Mucosa of descending colon (tissue), 3 donors: ENCODE measurements at regions not wholly inside any gene's neighbourhood (a gene's known extent, or its start where the extent isn't known, plus 50 kb on each side); places are given as distances from the start of the nearest gene placed in this dataset.

ENCODE experiments used
- ATAC-seq: fragments of 200-7000 bp; cut with Tn5 transposase; one replicate; pipeline ENCODE4 v1.9.1; 2020; ENCODE audit warnings: mild to moderate bottlenecking, moderate library complexity
- DNase-seq, 3 donors: peaks; one replicate each; pipeline ENCODE4 v3.0.0-alpha.2; 2020
- H3K36me3 ChIP-seq: fragments of 200-600 bp; one replicate; pipeline ENCODE4 v1.8.0; 2021; ENCODE audit warnings: low read depth, mild to moderate bottlenecking
- H3K4me1 ChIP-seq: fragments of 200-600 bp; one replicate; pipeline ENCODE4 v1.8.0; 2021; ENCODE audit warnings: low read depth, mild to moderate bottlenecking
- H3K4me3 ChIP-seq: fragments of 200-600 bp; one replicate; pipeline ENCODE4 v1.8.0; 2021; ENCODE audit warnings: mild to moderate bottlenecking
- H3K9me3 ChIP-seq: fragments of 200-600 bp; one replicate; pipeline ENCODE4 v1.8.0; 2021; ENCODE audit warnings: mild to moderate bottlenecking
- intact Hi-C, 2 donors: fragments of 100-400 bp; cut with DNase I in 1 of 2; cut with micrococcal nuclease in 1 of 2; formaldehyde crosslinking; loops; one replicate each; pipeline versions ENCODE4 v1.11.0 to v1.11.1; 2022; cut with DNase I, micrococcal nuclease
- TF ChIP-seq, protein P1 (sequence below): fragments of 200-600 bp; IDR thresholded peaks from one replicate; pipeline ENCODE4 v1.8.0; 2022; ENCODE audit warnings: antibody characterized with exemption, mild to moderate bottlenecking
- donor health status: DM: no; HTN: no; CAD: no; lungs with moderate emphysema.
- donor health status: DM: no; HTN: no; CAD: no.
- donor health status: DM: no; HTN: yes; CAD: no.

DNA sequence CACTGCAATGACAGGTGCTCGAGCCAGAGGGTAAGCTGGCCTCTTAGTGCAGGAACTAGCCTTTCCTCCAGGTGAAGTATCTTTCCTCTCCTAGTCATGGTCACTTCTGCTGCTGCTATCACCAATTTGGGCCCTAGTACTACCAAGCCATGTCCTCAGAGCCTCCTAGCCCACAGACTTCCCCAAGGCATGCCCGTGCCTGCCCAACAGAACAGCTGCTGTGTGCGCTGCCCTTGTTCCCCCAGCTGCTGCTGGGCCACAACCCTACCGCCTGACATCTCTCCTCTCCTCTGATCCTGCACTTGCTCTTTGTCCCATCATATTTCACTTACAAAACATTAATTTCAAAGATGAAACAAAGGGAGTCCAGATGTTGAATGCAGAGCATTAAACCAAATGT is 168.5 kb upstream of the FREM2 start:
- Histone ChIP-seq H3K36me3 (no peaks in the 10 kb centered on the region), H3K9me3 (no peaks in the 10 kb centered on the region), H3K4me3 (no peak overlapping the region), H3K4me1 (no peaks in the 10 kb centered on the region)
- TF ChIP-seq, protein P1, sequence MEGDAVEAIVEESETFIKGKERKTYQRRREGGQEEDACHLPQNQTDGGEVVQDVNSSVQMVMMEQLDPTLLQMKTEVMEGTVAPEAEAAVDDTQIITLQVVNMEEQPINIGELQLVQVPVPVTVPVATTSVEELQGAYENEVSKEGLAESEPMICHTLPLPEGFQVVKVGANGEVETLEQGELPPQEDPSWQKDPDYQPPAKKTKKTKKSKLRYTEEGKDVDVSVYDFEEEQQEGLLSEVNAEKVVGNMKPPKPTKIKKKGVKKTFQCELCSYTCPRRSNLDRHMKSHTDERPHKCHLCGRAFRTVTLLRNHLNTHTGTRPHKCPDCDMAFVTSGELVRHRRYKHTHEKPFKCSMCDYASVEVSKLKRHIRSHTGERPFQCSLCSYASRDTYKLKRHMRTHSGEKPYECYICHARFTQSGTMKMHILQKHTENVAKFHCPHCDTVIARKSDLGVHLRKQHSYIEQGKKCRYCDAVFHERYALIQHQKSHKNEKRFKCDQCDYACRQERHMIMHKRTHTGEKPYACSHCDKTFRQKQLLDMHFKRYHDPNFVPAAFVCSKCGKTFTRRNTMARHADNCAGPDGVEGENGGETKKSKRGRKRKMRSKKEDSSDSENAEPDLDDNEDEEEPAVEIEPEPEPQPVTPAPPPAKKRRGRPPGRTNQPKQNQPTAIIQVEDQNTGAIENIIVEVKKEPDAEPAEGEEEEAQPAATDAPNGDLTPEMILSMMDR = no peak
- ATAC-seq (no peak), DNase-seq (no peak)
- intact Hi-C loops = no loop called here

DNA sequence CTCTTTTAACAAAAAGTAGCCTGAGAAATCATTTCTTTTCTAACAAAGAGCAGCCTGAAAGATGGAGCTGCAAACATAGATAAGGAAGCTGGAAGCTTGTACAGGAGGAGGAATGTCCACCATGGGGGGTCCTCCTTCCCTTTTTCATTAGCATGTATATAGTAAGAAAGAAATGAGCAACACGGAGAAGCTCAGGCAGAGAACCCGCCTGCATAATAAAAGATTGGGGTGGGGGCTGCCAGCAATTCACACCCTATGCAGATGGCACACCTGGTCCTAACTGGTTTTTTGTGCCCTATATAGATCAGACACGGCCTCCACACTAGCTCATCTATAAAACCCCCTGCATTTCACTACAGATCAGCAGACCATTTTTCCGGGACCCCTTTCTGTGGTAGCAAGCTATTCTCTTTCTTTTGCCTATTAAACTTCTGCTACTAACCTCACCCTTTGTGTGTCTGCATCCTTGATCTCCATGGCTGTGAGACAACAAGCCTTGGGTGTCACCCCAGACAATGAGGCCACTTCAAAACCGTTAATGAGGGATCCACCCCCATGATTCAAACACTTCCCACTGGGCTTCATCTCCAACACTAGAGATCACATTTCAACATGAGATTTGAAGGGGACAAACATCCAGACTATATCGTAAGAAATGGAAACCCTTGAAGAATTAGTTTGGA is 167.5 kb upstream of the FREM2 start:
- TF ChIP-seq, protein P1 = no peak
- ATAC-seq = no peak
- H3K36me3 ChIP-seq = no peaks in the 10 kb centered on the region
- no peaks in the 10 kb centered on the region for H3K4me1 ChIP-seq
- DNase-seq = no peak
- no peaks in the 10 kb centered on the region for H3K9me3 ChIP-seq
- intact Hi-C loops = no loop called here
- no peak overlapping the region for H3K4me3 ChIP-seq

DNA sequence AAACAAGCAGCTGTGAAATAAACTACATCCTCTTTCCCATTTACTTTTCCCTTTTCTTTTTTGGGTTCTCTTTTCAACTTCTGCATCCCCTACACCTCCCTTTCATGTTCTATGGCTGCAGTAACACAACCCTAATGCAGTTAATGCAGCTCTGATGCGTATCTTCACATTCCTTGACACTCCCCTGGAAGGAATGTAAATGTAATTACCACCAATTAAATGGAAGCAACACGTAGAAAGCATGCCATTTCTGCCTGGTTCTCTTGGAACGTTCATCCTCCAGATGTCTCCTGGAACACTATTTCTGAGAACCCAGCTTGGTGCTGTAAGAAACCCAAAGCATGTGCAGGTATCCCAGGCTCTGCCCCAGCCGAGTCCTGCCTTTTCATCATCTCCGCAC is 166.8 kb upstream of the FREM2 start:
- TF ChIP-seq, protein P1 = no peak
- intact Hi-C loops = no loop called here
- no peaks in the 10 kb centered on the region for H3K9me3 ChIP-seq
- H3K36me3 ChIP-seq = no peaks in the 10 kb centered on the region
- no peaks in the 10 kb centered on the region for H3K4me1 ChIP-seq
- DNase-seq (no peak), ATAC-seq (no peak)
- no peak overlapping the region for H3K4me3 ChIP-seq

DNA sequence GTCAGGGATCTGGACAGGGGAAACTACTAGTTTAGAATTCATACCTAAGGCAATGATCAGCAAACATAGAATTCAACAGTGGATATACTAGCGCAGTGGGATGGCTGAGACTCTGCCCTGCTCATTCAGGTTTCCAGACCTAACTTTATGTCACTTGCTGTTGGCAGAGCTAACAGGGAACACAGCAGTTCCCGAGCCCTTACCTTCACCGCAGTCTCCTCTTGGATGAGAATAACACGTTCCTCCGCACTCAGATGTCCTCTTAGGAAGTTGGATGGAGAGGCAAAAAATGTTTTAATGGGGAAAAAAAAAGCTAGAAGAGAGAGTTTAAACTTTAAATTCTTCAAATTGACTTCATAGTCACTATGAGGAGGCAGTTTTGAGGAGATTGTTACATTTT is 159.7 kb upstream of the FREM2 start:
- TF ChIP-seq, protein P1 = no peak
- ATAC-seq = no peak
- H3K4me1 ChIP-seq = no peaks in the 10 kb centered on the region
- H3K4me3 ChIP-seq = no peak overlapping the region
- intact Hi-C loops = no loop called here
- H3K36me3 ChIP-seq = no peaks in the 10 kb centered on the region
- no peaks in the 10 kb centered on the region for H3K9me3 ChIP-seq
- no peak for DNase-seq

DNA sequence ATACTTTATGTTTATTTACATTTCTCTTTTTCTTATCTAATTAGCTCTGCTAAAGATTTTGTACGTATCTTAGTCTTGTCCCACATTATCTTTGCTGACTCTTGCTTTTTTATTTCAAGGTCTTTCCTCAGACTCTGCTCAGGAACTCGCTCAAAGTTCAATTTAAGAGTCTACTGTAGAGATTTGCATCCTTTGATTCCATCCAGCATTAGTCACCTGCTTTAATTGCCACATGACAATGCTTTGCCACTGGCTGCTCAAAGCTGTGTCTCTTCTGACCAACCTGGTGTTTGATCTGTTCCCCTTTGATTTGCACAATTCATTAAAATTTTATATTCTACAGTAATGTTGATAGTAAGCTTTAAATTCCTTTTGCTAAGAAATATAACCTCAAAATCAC is 157.9 kb upstream of the FREM2 start:
- H3K36me3 ChIP-seq = no peaks in the 10 kb centered on the region
- no peaks in the 10 kb centered on the region for H3K4me1 ChIP-seq
- no peak for ATAC-seq
- DNase-seq = no peak
- TF ChIP-seq, protein P1 = no peak
- intact Hi-C loops = no loop called here
- H3K9me3 ChIP-seq = no peaks in the 10 kb centered on the region
- H3K4me3 ChIP-seq = no peak overlapping the region

DNA sequence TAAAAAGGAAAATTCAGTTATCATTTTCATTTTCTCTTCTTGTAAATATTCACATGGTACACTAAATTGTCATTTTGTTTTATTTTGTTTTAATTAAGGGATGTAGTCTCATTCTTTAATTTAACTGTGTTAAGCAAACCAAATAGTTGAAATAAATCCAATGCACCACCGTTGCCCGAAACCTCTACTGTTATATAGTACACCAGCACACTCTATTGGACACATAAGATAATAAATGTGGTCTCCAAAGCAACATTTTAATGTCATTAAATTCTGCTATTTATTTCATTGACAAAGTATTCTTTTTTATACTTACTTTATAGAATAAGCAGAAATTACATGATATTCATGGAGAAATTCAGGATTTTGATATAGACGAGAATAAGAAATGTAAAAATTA is 156.4 kb upstream of the FREM2 start:
- Histone ChIP-seq H3K4me1 (no peaks in the 10 kb centered on the region), H3K9me3 (no peaks in the 10 kb centered on the region), H3K4me3 (no peak overlapping the region), H3K36me3 (no peaks in the 10 kb centered on the region)
- no peak for ATAC-seq
- TF ChIP-seq, protein P1 = no peak
- intact Hi-C loops = no loop called here
- no peak for DNase-seq
